ENCODE measurements at regions not wholly inside any gene's neighbourhood (a gene's known extent, or its start where the extent isn't known, plus 50 kb on each side); places are given as distances from the start of the nearest gene placed in this dataset.

DNA sequence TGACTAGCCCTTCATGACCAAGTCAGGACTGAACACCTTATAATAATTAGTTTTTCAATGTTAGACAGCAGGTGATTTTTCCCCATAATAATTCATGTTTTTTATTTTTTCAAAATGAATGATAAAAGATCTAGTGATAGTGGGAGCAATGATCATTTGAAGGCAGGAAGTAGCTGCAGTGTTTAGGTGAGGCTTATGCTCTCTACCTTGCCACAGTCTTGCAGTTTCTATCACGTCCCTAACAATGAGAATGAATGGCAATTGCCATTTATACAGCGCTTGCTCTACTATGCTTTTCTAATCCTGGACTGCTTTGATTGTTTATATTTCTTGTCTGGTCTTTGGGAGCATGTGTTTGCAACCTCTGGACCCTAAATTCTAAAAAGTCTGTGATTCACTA is 367.8 kb upstream of the RIOK2 start:
- no peaks in the 10 kb centered on the region for H3K27me3 ChIP-seq (ENCODE audit: insufficient read depth, low read length)
- H3K27ac ChIP-seq (ENCODE audit: low read depth, low read length, poor library complexity, severe bottlenecking), result no peak overlapping the region
- no peaks in the 10 kb centered on the region for H3K36me3 ChIP-seq (ENCODE audit: insufficient read depth, low read length)
- no peaks in the 10 kb centered on the region for H3K4me1 ChIP-seq (ENCODE audit: insufficient read depth, low read length, severe bottlenecking)
- H3K4me3 ChIP-seq (ENCODE audit: low read depth, low read length, poor library complexity, severe bottlenecking), result no peak overlapping the region
- H2AFZ ChIP-seq (ENCODE audit: low read length), result no peak overlapping the region
- no peaks in the 10 kb centered on the region for H3K9me3 ChIP-seq (ENCODE audit: low read length)
- H4K20me1 ChIP-seq (ENCODE audit: insufficient read depth, low read length), result no peaks in the 10 kb centered on the region
- TF ChIP-seq, protein P1, sequence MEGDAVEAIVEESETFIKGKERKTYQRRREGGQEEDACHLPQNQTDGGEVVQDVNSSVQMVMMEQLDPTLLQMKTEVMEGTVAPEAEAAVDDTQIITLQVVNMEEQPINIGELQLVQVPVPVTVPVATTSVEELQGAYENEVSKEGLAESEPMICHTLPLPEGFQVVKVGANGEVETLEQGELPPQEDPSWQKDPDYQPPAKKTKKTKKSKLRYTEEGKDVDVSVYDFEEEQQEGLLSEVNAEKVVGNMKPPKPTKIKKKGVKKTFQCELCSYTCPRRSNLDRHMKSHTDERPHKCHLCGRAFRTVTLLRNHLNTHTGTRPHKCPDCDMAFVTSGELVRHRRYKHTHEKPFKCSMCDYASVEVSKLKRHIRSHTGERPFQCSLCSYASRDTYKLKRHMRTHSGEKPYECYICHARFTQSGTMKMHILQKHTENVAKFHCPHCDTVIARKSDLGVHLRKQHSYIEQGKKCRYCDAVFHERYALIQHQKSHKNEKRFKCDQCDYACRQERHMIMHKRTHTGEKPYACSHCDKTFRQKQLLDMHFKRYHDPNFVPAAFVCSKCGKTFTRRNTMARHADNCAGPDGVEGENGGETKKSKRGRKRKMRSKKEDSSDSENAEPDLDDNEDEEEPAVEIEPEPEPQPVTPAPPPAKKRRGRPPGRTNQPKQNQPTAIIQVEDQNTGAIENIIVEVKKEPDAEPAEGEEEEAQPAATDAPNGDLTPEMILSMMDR (IDR thresholded peaks at IDR 0.05; ENCODE audit: low read length), result no peak
- no peak for TF ChIP-seq EZH2 (IDR thresholded peaks at IDR 0.05; ENCODE audit: borderline replicate concordance, low read length)
- no peak overlapping the region for H3K9ac ChIP-seq (ENCODE audit: low read length)
- H3K79me2 ChIP-seq (ENCODE audit: insufficient read depth, low read length), result no peaks in the 10 kb centered on the region
- no peak overlapping the region for H3K4me2 ChIP-seq (ENCODE audit: low read length)
- H3K9me2 ChIP-seq (ENCODE audit: low read depth, low read length), result no peaks in the 10 kb centered on the region
- H3F3A ChIP-seq (ENCODE audit: insufficient read depth, low read length), result no peaks in the 10 kb centered on the region

DNA sequence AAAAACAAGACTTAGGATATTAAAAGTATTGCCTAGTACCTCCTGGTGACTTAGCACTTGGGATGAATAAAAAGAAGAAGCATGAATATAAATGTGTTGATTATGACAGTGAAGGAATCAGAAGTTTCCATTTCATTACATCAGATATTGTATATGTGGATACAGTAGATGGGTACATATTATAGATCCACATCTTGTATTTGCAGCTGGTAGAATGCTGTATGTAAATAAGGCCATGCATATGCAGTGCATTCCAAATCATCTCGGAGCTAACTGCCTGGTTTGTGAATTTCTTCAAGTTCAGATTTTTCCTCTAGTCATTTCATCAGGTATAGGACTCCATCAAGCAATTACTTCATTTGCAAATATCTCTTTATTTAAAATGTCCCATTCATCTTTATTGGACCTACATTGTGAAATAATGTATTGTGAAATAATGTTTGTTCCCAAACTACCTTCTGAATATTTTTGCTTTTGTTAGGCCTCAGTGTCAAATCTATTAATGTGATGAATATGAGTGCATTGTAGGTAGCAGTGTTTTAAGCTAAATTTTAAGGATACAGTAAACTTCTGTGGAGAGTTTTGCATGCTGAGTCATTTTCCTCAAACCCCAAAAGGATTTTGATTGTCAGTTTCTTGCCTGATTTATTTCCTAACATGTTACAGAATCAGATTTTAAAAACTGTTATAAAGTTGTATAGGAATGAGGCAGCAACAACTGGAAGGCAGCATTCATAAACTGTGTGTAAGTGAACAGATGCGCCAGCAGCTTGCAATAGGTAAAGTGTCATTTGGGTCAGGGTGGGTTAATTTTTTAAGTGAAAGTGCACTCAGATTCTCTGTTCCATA is 370.8 kb upstream of the RIOK2 start:
- no peaks in the 10 kb centered on the region for H3K79me2 ChIP-seq (ENCODE audit: insufficient read depth, low read length)
- no peaks in the 10 kb centered on the region for H3F3A ChIP-seq (ENCODE audit: insufficient read depth, low read length)
- H3K9ac ChIP-seq (ENCODE audit: low read length), result no peak overlapping the region
- no peaks in the 10 kb centered on the region for H3K27me3 ChIP-seq (ENCODE audit: insufficient read depth, low read length)
- H3K4me3 ChIP-seq (ENCODE audit: low read depth, low read length, poor library complexity, severe bottlenecking), result no peak overlapping the region
- H3K36me3 ChIP-seq (ENCODE audit: insufficient read depth, low read length), result no peaks in the 10 kb centered on the region
- no peak overlapping the region for H2AFZ ChIP-seq (ENCODE audit: low read length)
- no peaks in the 10 kb centered on the region for H3K4me1 ChIP-seq (ENCODE audit: insufficient read depth, low read length, severe bottlenecking)
- no peaks in the 10 kb centered on the region for H3K9me2 ChIP-seq (ENCODE audit: low read depth, low read length)
- TF ChIP-seq EZH2 (IDR thresholded peaks at IDR 0.05; ENCODE audit: borderline replicate concordance, low read length), result no peak
- TF ChIP-seq, protein P1 (IDR thresholded peaks at IDR 0.05; ENCODE audit: low read length), result no peak
- H4K20me1 ChIP-seq (ENCODE audit: insufficient read depth, low read length), result no peaks in the 10 kb centered on the region
- H3K4me2 ChIP-seq (ENCODE audit: low read length), result no peak overlapping the region
- no peak overlapping the region for H3K27ac ChIP-seq (ENCODE audit: low read depth, low read length, poor library complexity, severe bottlenecking)
- no peaks in the 10 kb centered on the region for H3K9me3 ChIP-seq (ENCODE audit: low read length)

DNA sequence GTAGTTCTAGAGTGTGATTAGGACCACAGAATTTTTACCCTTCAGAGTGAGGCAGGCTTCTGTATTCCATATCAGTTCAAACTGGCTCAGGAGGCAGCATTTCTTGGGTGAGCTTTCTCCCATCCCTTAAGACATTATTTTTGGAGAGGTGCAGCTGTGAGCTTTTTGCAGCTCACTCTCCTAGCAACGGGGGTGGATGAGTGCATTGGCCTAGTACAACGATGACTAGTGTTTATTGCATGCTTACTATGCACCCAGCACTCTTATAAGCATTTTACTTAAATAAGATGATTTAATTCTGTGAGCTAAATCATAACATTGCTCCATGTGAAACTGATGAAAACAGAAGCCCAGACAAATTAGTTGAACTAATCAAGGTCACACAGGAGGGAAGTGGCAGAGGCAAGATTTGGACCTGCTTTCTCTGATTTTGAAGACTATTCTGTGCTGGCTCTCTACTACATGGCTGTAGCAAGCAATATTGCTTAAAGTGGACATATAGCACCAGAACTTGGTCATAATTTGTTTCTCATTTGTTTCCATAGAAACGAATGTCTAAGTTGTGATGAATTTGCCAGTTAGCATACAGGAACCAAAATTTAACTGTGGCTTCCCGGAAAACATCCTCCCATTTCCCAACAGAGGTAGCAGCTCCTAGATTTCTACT is 372.1 kb upstream of the RIOK2 start:
- Histone ChIP-seq H4K20me1 (ENCODE audit: insufficient read depth, low read length) (no peaks in the 10 kb centered on the region), H3K9ac (ENCODE audit: low read length) (no peak overlapping the region), H3F3A (ENCODE audit: insufficient read depth, low read length) (no peaks in the 10 kb centered on the region), H3K4me2 (ENCODE audit: low read length) (no peak overlapping the region), H3K4me1 (ENCODE audit: insufficient read depth, low read length, severe bottlenecking) (no peaks in the 10 kb centered on the region), H3K36me3 (ENCODE audit: insufficient read depth, low read length) (no peaks in the 10 kb centered on the region), H3K9me2 (ENCODE audit: low read depth, low read length) (no peaks in the 10 kb centered on the region), H2AFZ (ENCODE audit: low read length) (no peak overlapping the region), H3K4me3 (ENCODE audit: low read depth, low read length, poor library complexity, severe bottlenecking) (no peak overlapping the region), H3K27me3 (ENCODE audit: insufficient read depth, low read length) (no peaks in the 10 kb centered on the region), H3K9me3 (ENCODE audit: low read length) (no peaks in the 10 kb centered on the region), H3K79me2 (ENCODE audit: insufficient read depth, low read length) (no peaks in the 10 kb centered on the region), H3K27ac (ENCODE audit: low read depth, low read length, poor library complexity, severe bottlenecking) (no peak overlapping the region)
- TF ChIP-seq EZH2 (IDR thresholded peaks at IDR 0.05; ENCODE audit: borderline replicate concordance, low read length), result no peak
- TF ChIP-seq, protein P1 (IDR thresholded peaks at IDR 0.05; ENCODE audit: low read length), result no peak

Measured in OCI-LY1 (cell line).